ENCODE measurements at regions not wholly inside any gene's neighbourhood (a gene's known extent, or its start where the extent isn't known, plus 50 kb on each side); places are given as distances from the start of the nearest gene placed in this dataset.

GRCh38 chr14:25800841-25801240 lies 750.9 kb upstream of the STXBP6 start:
- no peaks in the 10 kb centered on the region for H3K79me2 ChIP-seq
- H3K27ac ChIP-seq = no peak overlapping the region
- no peaks in the 10 kb centered on the region for H3K27me3 ChIP-seq
- H3K4me3 ChIP-seq = no peak overlapping the region
- no peaks in the 10 kb centered on the region for H3K9me2 ChIP-seq (replicated peaks; ENCODE audit: insufficient read depth)
- no peaks in the 10 kb centered on the region for H3K9me3 ChIP-seq (ENCODE audit: low read depth)
- H3K4me1 ChIP-seq (ENCODE audit: insufficient read depth) = no peaks in the 10 kb centered on the region
- no peak overlapping the region for H3K4me2 ChIP-seq
- 93% methylated on average over 3 of the region's 3 CpGs for WGBS (ENCODE audit: low lambda C conversion rate, missing lambda C conversion rate)
- no peak for DNase-seq (ENCODE audit: low spot score)
- no peaks in the 10 kb centered on the region for H3K36me3 ChIP-seq (replicated peaks; ENCODE audit: insufficient read depth, low read depth)
- H4K20me1 ChIP-seq (ENCODE audit: insufficient read depth, poor library complexity, severe bottlenecking) = no peaks in the 10 kb centered on the region
- no peak overlapping the region for H2AFZ ChIP-seq
- TF ChIP-seq CTCF (IDR thresholded peaks at IDR 0.05; ENCODE audit: poor library complexity) = no peak

- no peaks in the 10 kb centered on the region for H3K9me2 ChIP-seq (replicated peaks; ENCODE audit: insufficient read depth)
- DNase-seq (ENCODE audit: low spot score) = no peak
- H3K4me1 ChIP-seq (ENCODE audit: insufficient read depth) = no peaks in the 10 kb centered on the region
- H3K27ac ChIP-seq = no peak overlapping the region
- no peaks in the 10 kb centered on the region for H3K27me3 ChIP-seq
- no peak overlapping the region for H3K4me3 ChIP-seq
- no peak for TF ChIP-seq EZH2 (IDR thresholded peaks at IDR 0.05; ENCODE audit: borderline replicate concordance)
- TF ChIP-seq EZH2phosphoT487 (IDR thresholded peaks at IDR 0.05; ENCODE audit: low read depth, severe bottlenecking, unreplicated experiment) = no peak
- TF ChIP-seq CTCF (IDR thresholded peaks at IDR 0.05; ENCODE audit: poor library complexity) = no peak
- no peaks in the 10 kb centered on the region for H4K20me1 ChIP-seq (ENCODE audit: insufficient read depth, poor library complexity, severe bottlenecking)
- no peak overlapping the region for H3K4me2 ChIP-seq
- 88% methylated on average over 1 of the region's 1 CpG for WGBS (ENCODE audit: low lambda C conversion rate, missing lambda C conversion rate)
- H3K9me3 ChIP-seq (ENCODE audit: low read depth) = no peaks in the 10 kb centered on the region
- no peak overlapping the region for H2AFZ ChIP-seq
- no peaks in the 10 kb centered on the region for H3K79me2 ChIP-seq
- no peaks in the 10 kb centered on the region for H3K36me3 ChIP-seq (replicated peaks; ENCODE audit: insufficient read depth, low read depth)
Measured at GRCh38 chr14:25788252-25788651, 738.3 kb upstream of the STXBP6 start.

- no peak overlapping the region for H3K27ac ChIP-seq
- DNase-seq (ENCODE audit: low spot score) = no peak
- H4K20me1 ChIP-seq (ENCODE audit: insufficient read depth, poor library complexity, severe bottlenecking) = no peaks in the 10 kb centered on the region
- H3K27me3 ChIP-seq = no peaks in the 10 kb centered on the region
- no peak overlapping the region for H3K4me2 ChIP-seq
- TF ChIP-seq CTCF (IDR thresholded peaks at IDR 0.05; ENCODE audit: poor library complexity) = no peak
- TF ChIP-seq EZH2phosphoT487 (IDR thresholded peaks at IDR 0.05; ENCODE audit: low read depth, severe bottlenecking, unreplicated experiment) = no peak
- no peak for TF ChIP-seq EZH2 (IDR thresholded peaks at IDR 0.05; ENCODE audit: borderline replicate concordance)
- no peaks in the 10 kb centered on the region for H3K9me2 ChIP-seq (replicated peaks; ENCODE audit: insufficient read depth)
- no peaks in the 10 kb centered on the region for H3K9me3 ChIP-seq (ENCODE audit: low read depth)
- no peaks in the 10 kb centered on the region for H3K4me1 ChIP-seq (ENCODE audit: insufficient read depth)
- H2AFZ ChIP-seq = no peak overlapping the region
- no peak overlapping the region for H3K4me3 ChIP-seq
- WGBS (ENCODE audit: low lambda C conversion rate, missing lambda C conversion rate) = 70% methylated on average over 3 of the region's 3 CpGs
- no peaks in the 10 kb centered on the region for H3K79me2 ChIP-seq
- no peaks in the 10 kb centered on the region for H3K36me3 ChIP-seq (replicated peaks; ENCODE audit: insufficient read depth, low read depth)
Measured at GRCh38 chr14:25765909-25766308, 716.0 kb upstream of the STXBP6 start.

Measured in hepatocyte (in vitro differentiated cells).